Heart left ventricle (tissue), 13 donors: ENCODE measurements at regions not wholly inside any gene's neighbourhood (a gene's known extent, or its start where the extent isn't known, plus 50 kb on each side); places are given as distances from the start of the nearest gene placed in this dataset.

Source experiments
- POLR2A ChIP-seq, 2 donors: fragments of 450-650 bp; IDR thresholded peaks; one replicate each; pipeline ENCODE4 v1.6.1; 2017; ENCODE audit warnings: antibody characterized with exemption in 2 of 2, mild to moderate bottlenecking in 2 of 2, moderate library complexity in 2 of 2
- TF ChIP-seq, protein P1 (sequence below), 12 donors: fragments of 200-600 bp; sonication (generic) in 4 of 12; IDR thresholded peaks; one replicate each; pipeline versions ENCODE4 v1.5.0 to v1.8.0; 2018 to 2022; ENCODE audit warnings: antibody characterized with exemption in 12 of 12, mild to moderate bottlenecking in 5 of 12
- donor health status: ischemic (EF 13 %, LVEDD 7.1; RV severe dilation, severe dysfunction).
- donor health status: DM: no; HTN: yes; CAD: no.
- donor health status: DM: no; HTN: no; CAD: no.
- donor health status: ischemic (EF 25% LVEDD 6.9; RV normal size, moderate dysfunction).
- donor health status: ischemic (EF 25% LVEDD 5.7; RV mildly dilated, moderate dysfunction).
- donor health status: ischemic (EF 35%, LVEDD 5.7; RV mildly dilated, moderate dysfunction).
- donor health status: nonischemic (EF 11% LVEDD 7.7; RV severe dilation, severe dysfunction).
- donor health status: DM: yes; HTN: yes; CAD: no.
- donor health status: PGD.
- donor health status: ischemic (EF 29% LVEDD 5.4; RV normal size, mild dysfunction).
- donor health status: nonischemic (EF 23%, LVEDD 6.1; RV moderate dilation, normal function).

DNA sequence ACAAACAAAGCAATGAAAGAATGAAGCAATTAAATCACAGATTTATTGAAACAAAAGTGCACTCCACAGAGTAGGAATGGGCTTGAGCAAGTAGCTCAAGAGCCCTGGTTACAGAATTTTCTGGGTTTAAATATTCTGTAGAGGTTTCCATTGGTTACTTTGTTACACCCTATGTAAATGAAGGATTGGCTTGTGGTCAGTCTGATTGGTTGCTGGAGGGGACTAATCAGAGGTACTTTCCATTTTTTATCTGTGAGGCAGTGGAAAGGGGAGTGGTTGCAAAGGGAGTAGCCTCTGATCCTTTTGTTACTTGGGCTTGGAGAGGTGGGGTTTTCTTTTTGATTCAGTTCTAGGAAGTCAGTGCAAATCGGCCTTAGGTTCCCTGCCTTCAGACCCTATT, 253.3 kb downstream of the ARL6IP6 start:
- TF ChIP-seq, protein P1, sequence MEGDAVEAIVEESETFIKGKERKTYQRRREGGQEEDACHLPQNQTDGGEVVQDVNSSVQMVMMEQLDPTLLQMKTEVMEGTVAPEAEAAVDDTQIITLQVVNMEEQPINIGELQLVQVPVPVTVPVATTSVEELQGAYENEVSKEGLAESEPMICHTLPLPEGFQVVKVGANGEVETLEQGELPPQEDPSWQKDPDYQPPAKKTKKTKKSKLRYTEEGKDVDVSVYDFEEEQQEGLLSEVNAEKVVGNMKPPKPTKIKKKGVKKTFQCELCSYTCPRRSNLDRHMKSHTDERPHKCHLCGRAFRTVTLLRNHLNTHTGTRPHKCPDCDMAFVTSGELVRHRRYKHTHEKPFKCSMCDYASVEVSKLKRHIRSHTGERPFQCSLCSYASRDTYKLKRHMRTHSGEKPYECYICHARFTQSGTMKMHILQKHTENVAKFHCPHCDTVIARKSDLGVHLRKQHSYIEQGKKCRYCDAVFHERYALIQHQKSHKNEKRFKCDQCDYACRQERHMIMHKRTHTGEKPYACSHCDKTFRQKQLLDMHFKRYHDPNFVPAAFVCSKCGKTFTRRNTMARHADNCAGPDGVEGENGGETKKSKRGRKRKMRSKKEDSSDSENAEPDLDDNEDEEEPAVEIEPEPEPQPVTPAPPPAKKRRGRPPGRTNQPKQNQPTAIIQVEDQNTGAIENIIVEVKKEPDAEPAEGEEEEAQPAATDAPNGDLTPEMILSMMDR (IDR thresholded peaks at IDR 0.05) = no peak
- TF ChIP-seq POLR2A (IDR thresholded peaks at IDR 0.05) = no peak
